GM23338 (cell line): ENCODE measurements at regions not wholly inside any gene's neighbourhood (a gene's known extent, or its start where the extent isn't known, plus 50 kb on each side); places are given as distances from the start of the nearest gene placed in this dataset.

Experiments used
- ATAC-seq: fragments of 200-7000 bp; cut with Tn5 transposase; 3 replicates; pipeline ENCODE4 v1.9.1; 2020
- DNase-seq: peaks from one replicate; pipeline ENCODE4 v3.0.0-alpha.2; 2015; ENCODE audit warnings: low spot score
- H2AFZ ChIP-seq: fragments of 200-600 bp; sonication (generic); 2 replicates; pipeline ENCODE4 v1.8.0; 2016; ENCODE audit warnings: antibody characterized with exemption, mild to moderate bottlenecking, moderate library complexity
- H3F3A ChIP-seq: fragments of 200-600 bp; sonication (generic); replicated peaks from 2 replicates; pipeline ENCODE4 v1.8.0; 2017; ENCODE audit warnings: antibody characterized with exemption, mixed run types, low read depth
- H3K27ac ChIP-seq: fragments of 200-600 bp; sonication (generic); 2 replicates; pipeline ENCODE4 v1.6.1; 2016; ENCODE audit warnings: low read depth
- H3K27me3 ChIP-seq: fragments of 200-600 bp; sonication (generic); 2 replicates; pipeline ENCODE4 v1.8.0; 2016; ENCODE audit warnings: mild to moderate bottlenecking, mixed run types, moderate library complexity; ENCODE audit not compliant: insufficient read depth
- H3K36me3 ChIP-seq: fragments of 200-600 bp; sonication (generic); 2 replicates; pipeline ENCODE4 v1.8.0; 2016; ENCODE audit warnings: mild to moderate bottlenecking; ENCODE audit not compliant: insufficient read depth
- H3K4me1 ChIP-seq: fragments of 200-600 bp; sonication (generic); 2 replicates; pipeline ENCODE4 v1.8.0; 2016; ENCODE audit warnings: mild to moderate bottlenecking, moderate library complexity; ENCODE audit not compliant: insufficient read depth
- H3K4me2 ChIP-seq: fragments of 200-600 bp; sonication (generic); 2 replicates; pipeline ENCODE4 v1.7.1; 2017; ENCODE audit warnings: mixed run types
- H3K4me3 ChIP-seq: fragments of 200-600 bp; sonication (generic); 2 replicates; pipeline ENCODE4 v1.6.1; 2016; ENCODE audit warnings: mixed run types
- H3K79me2 ChIP-seq: fragments of 200-600 bp; sonication (generic); replicated peaks from 2 replicates; pipeline ENCODE4 v1.8.0; 2017; ENCODE audit warnings: mild to moderate bottlenecking; ENCODE audit not compliant: insufficient read depth
- H3K9me2 ChIP-seq: fragments of 200-600 bp; sonication (generic); 2 replicates; pipeline ENCODE4 v1.8.0; 2017; ENCODE audit not compliant: insufficient read depth
- H4K20me1 ChIP-seq: fragments of 200-600 bp; sonication (generic); replicated peaks from 2 replicates; pipeline ENCODE4 v1.8.0; 2017; ENCODE audit warnings: mild to moderate bottlenecking; ENCODE audit not compliant: insufficient read depth
- H3K27ac Mint-ChIP-seq: 2 replicates; pipeline ENCODE4 v1.8.0; 2020; ENCODE audit warnings: inconsistent platforms, mild to moderate bottlenecking, moderate library complexity, mixed read lengths
- H3K27me3 Mint-ChIP-seq: 3 replicates; pipeline ENCODE4 v1.8.0; 2022; ENCODE audit warnings: low read depth, mild to moderate bottlenecking, moderate library complexity, mixed read lengths, inconsistent platforms; ENCODE audit not compliant: insufficient read depth, poor library complexity
- H3K36me3 Mint-ChIP-seq: 3 replicates; pipeline ENCODE4 v1.8.0; 2021; ENCODE audit warnings: low read depth, mild to moderate bottlenecking, inconsistent platforms, moderate library complexity, mixed read lengths
- H3K4me1 Mint-ChIP-seq: 3 replicates; pipeline ENCODE4 v1.8.0; 2020; ENCODE audit warnings: mild to moderate bottlenecking, inconsistent platforms, mixed read lengths
- H3K4me3 Mint-ChIP-seq: 3 replicates; pipeline ENCODE4 v1.8.0; 2021; ENCODE audit warnings: moderate library complexity, mild to moderate bottlenecking, inconsistent platforms, mixed read lengths
- H3K9me3 Mint-ChIP-seq: 3 replicates; pipeline ENCODE4 v1.8.0; 2020; ENCODE audit warnings: moderate library complexity, mild to moderate bottlenecking, inconsistent platforms, mixed read lengths
- CREB1 ChIP-seq: fragments of 250-450 bp; sonication (Bioruptor Pico); IDR thresholded peaks from 2 replicates; pipeline ENCODE4 v1.5.0; 2020; ENCODE audit warnings: low read depth, mild to moderate bottlenecking, moderate library complexity
- CTCF ChIP-seq, 2 experiments: fragments of 200-600 bp in 1 of 2; sonication (generic) in 1 of 2; conservative IDR thresholded peaks; 2 replicates each; pipeline versions ENCODE4 v1.5.1 to v1.6.1; 2016 to 2017; ENCODE audit warnings: antibody characterized with exemption in 2 of 2, low read depth in 2 of 2, mild to moderate bottlenecking in 2 of 2, moderate library complexity in 1 of 2
- EZH2 ChIP-seq: fragments of 200-600 bp; sonication (generic); IDR thresholded peaks from one replicate; pipeline ENCODE4 v1.8.0; 2017; ENCODE audit warnings: antibody characterized with exemption, mild to moderate bottlenecking, low read depth; ENCODE audit not compliant: unreplicated experiment
- JUNB ChIP-seq: IDR thresholded peaks from one replicate; pipeline ENCODE4 v1.6.1; 2016; ENCODE audit warnings: antibody characterized with exemption; ENCODE audit not compliant: unreplicated experiment
- NANOG ChIP-seq: IDR thresholded peaks from 2 replicates; pipeline ENCODE4 v1.6.1; 2016; ENCODE audit warnings: antibody characterized with exemption, borderline replicate concordance
- POLR2AphosphoS5 ChIP-seq: IDR thresholded peaks from 2 replicates; pipeline ENCODE4 v1.6.1; 2016; ENCODE audit warnings: antibody characterized with exemption, low read depth
- ZNF462 ChIP-seq: fragments of 250-450 bp; sonication (Bioruptor Pico); IDR thresholded peaks from 2 replicates; pipeline ENCODE4 v1.5.0; 2020; ENCODE audit warnings: mild to moderate bottlenecking, moderate library complexity

- Mint-ChIP-seq H3K27me3 (peaks cover 3% of the 10 kb centered on the region), H3K27ac (no peak overlapping the region), H3K4me1 (peaks cover 4% of the 10 kb centered on the region; the same call in 1 of the 3 replicates), H3K36me3 (peaks cover 3% of the 10 kb centered on the region; the same call in 2 of the 3 replicates), H3K4me3 (no peak overlapping the region), H3K9me3 (peaks cover 1% of the 10 kb centered on the region; the same call in 2 of the 3 replicates)
- no peaks in the 10 kb centered on the region for H3F3A ChIP-seq
- ATAC-seq (no peak), DNase-seq (no peak)
- H3K4me1 ChIP-seq = no peaks in the 10 kb centered on the region
- no peaks in the 10 kb centered on the region for H3K36me3 ChIP-seq
- no peak for TF ChIP-seq NANOG
- TF ChIP-seq CTCF (conservative IDR thresholded peaks at IDR 0.05; ENCODE audit: low read depth in 2 of 2) = no peak
- no peak for TF ChIP-seq ZNF462 (CRISPR knock-in tag)
- no peak for TF ChIP-seq POLR2AphosphoS5
- TF ChIP-seq CREB1 (CRISPR knock-in tag) = no peak
- no peak for TF ChIP-seq JUNB
- TF ChIP-seq EZH2 = no peak
- H3K4me2 ChIP-seq = no peak overlapping the region
- no peak overlapping the region for H3K4me3 ChIP-seq
- no peaks in the 10 kb centered on the region for H3K79me2 ChIP-seq
- no peaks in the 10 kb centered on the region for H3K9me2 ChIP-seq
- H4K20me1 ChIP-seq = no peaks in the 10 kb centered on the region
- H3K27ac ChIP-seq = no peak overlapping the region
- no peaks in the 10 kb centered on the region for H3K27me3 ChIP-seq
- H2AFZ ChIP-seq = no peak overlapping the region
Measured at GRCh38 chr2:199057936-199058335, 399.8 kb downstream of the SATB2 start.
